ENCODE measurements at regions not wholly inside any gene's neighbourhood (a gene's known extent, or its start where the extent isn't known, plus 50 kb on each side); places are given as distances from the start of the nearest gene placed in this dataset.

- H3K9me3 ChIP-seq (ENCODE audit: control insufficient read depth, low read depth, low read length) = no peaks in the 10 kb centered on the region
- no peak for DNase-seq
- WGBS (ENCODE audit: insufficient coverage, low lambda C conversion rate) = 85% methylated on average over 3 of the region's 3 CpGs
- H3K4me1 ChIP-seq (ENCODE audit: control insufficient read depth, insufficient read depth, low read length) = no peaks in the 10 kb centered on the region
- no peak overlapping the region for H3K27ac ChIP-seq (ENCODE audit: low read length)
- H3K4me3 ChIP-seq (ENCODE audit: low read length) = no peak overlapping the region
- H3K36me3 ChIP-seq (ENCODE audit: control insufficient read depth, insufficient read depth, low read length) = no peaks in the 10 kb centered on the region
- no peaks in the 10 kb centered on the region for H3K27me3 ChIP-seq (ENCODE audit: control insufficient read depth, insufficient read depth, low read length)
These were observed 421.8 kb upstream of the MCTP2 start for GRCh38 chr15:93809516-93809915.

- Histone ChIP-seq H3K4me1 (ENCODE audit: control insufficient read depth, insufficient read depth, low read length) (no peaks in the 10 kb centered on the region), H3K27me3 (ENCODE audit: control insufficient read depth, insufficient read depth, low read length) (no peaks in the 10 kb centered on the region), H3K36me3 (ENCODE audit: control insufficient read depth, insufficient read depth, low read length) (no peaks in the 10 kb centered on the region), H3K9me3 (ENCODE audit: control insufficient read depth, low read depth, low read length) (no peaks in the 10 kb centered on the region), H3K27ac (ENCODE audit: low read length) (no peak overlapping the region), H3K4me3 (ENCODE audit: low read length) (no peak overlapping the region)
- no CpG with 5 or more reads among the region's 31 CpGs for WGBS (ENCODE audit: insufficient coverage, low lambda C conversion rate)
- no peak for DNase-seq
These were observed 427.8 kb upstream of the MCTP2 start for GRCh38 chr15:93803421-93804152.

GRCh38 chr15:93801206-93801605, 430.2 kb upstream of the MCTP2 start:
- Histone ChIP-seq H3K9me3 (ENCODE audit: control insufficient read depth, low read depth, low read length) (no peaks in the 10 kb centered on the region), H3K4me1 (ENCODE audit: control insufficient read depth, insufficient read depth, low read length) (no peaks in the 10 kb centered on the region), H3K36me3 (ENCODE audit: control insufficient read depth, insufficient read depth, low read length) (no peaks in the 10 kb centered on the region), H3K4me3 (ENCODE audit: low read length) (no peak overlapping the region), H3K27ac (ENCODE audit: low read length) (no peak overlapping the region), H3K27me3 (ENCODE audit: control insufficient read depth, insufficient read depth, low read length) (no peaks in the 10 kb centered on the region)
- DNase-seq = no peak

- DNase-seq = no peak
- no CpG with 5 or more reads among the region's 2 CpGs for WGBS (ENCODE audit: insufficient coverage, low lambda C conversion rate)
- Histone ChIP-seq H3K27me3 (ENCODE audit: control insufficient read depth, insufficient read depth, low read length) (no peaks in the 10 kb centered on the region), H3K9me3 (ENCODE audit: control insufficient read depth, low read depth, low read length) (no peaks in the 10 kb centered on the region), H3K36me3 (ENCODE audit: control insufficient read depth, insufficient read depth, low read length) (no peaks in the 10 kb centered on the region), H3K4me1 (ENCODE audit: control insufficient read depth, insufficient read depth, low read length) (no peaks in the 10 kb centered on the region), H3K4me3 (ENCODE audit: low read length) (no peak overlapping the region), H3K27ac (ENCODE audit: low read length) (no peak overlapping the region)
These were observed 430.6 kb upstream of the MCTP2 start for GRCh38 chr15:93800805-93801204.

GRCh38 chr15:93789441-93789840, 441.9 kb upstream of the MCTP2 start:
- no peaks in the 10 kb centered on the region for H3K4me1 ChIP-seq (ENCODE audit: control insufficient read depth, insufficient read depth, low read length)
- no peaks in the 10 kb centered on the region for H3K9me3 ChIP-seq (ENCODE audit: control insufficient read depth, low read depth, low read length)
- no peaks in the 10 kb centered on the region for H3K27me3 ChIP-seq (ENCODE audit: control insufficient read depth, insufficient read depth, low read length)
- no peak for DNase-seq
- H3K36me3 ChIP-seq (ENCODE audit: control insufficient read depth, insufficient read depth, low read length) = no peaks in the 10 kb centered on the region
- no peak overlapping the region for H3K27ac ChIP-seq (ENCODE audit: low read length)
- no peak overlapping the region for H3K4me3 ChIP-seq (ENCODE audit: low read length)
- WGBS (ENCODE audit: insufficient coverage, low lambda C conversion rate) = 100% methylated on average over 1 of the region's 2 CpGs

GRCh38 chr15:93780073-93780472, 451.3 kb upstream of the MCTP2 start:
- DNase-seq = no peak
- 100% methylated on average over 1 of the region's 4 CpGs for WGBS (ENCODE audit: insufficient coverage, low lambda C conversion rate)
- no peaks in the 10 kb centered on the region for H3K27me3 ChIP-seq (ENCODE audit: control insufficient read depth, insufficient read depth, low read length)
- no peak overlapping the region for H3K27ac ChIP-seq (ENCODE audit: low read length)
- no peak overlapping the region for H3K4me3 ChIP-seq (ENCODE audit: low read length)
- H3K36me3 ChIP-seq (ENCODE audit: control insufficient read depth, insufficient read depth, low read length) = no peaks in the 10 kb centered on the region
- H3K9me3 ChIP-seq (ENCODE audit: control insufficient read depth, low read depth, low read length) = no peaks in the 10 kb centered on the region
- no peaks in the 10 kb centered on the region for H3K4me1 ChIP-seq (ENCODE audit: control insufficient read depth, insufficient read depth, low read length)

- Histone ChIP-seq H3K36me3 (ENCODE audit: control insufficient read depth, insufficient read depth, low read length) (no peaks in the 10 kb centered on the region), H3K27ac (ENCODE audit: low read length) (no peak overlapping the region), H3K9me3 (ENCODE audit: control insufficient read depth, low read depth, low read length) (no peaks in the 10 kb centered on the region), H3K4me3 (ENCODE audit: low read length) (no peak overlapping the region), H3K4me1 (ENCODE audit: control insufficient read depth, insufficient read depth, low read length) (no peaks in the 10 kb centered on the region), H3K27me3 (ENCODE audit: control insufficient read depth, insufficient read depth, low read length) (no peaks in the 10 kb centered on the region)
- 80% methylated on average over 1 of the region's 4 CpGs for WGBS (ENCODE audit: insufficient coverage, low lambda C conversion rate)
- DNase-seq = no peak
These were observed 452.0 kb upstream of the MCTP2 start for GRCh38 chr15:93779341-93779740.

GRCh38 chr15:93771196-93772030, 459.9 kb upstream of the MCTP2 start:
- no peaks in the 10 kb centered on the region for H3K36me3 ChIP-seq (ENCODE audit: control insufficient read depth, insufficient read depth, low read length)
- 75% methylated on average over 2 of the region's 4 CpGs for WGBS (ENCODE audit: insufficient coverage, low lambda C conversion rate)
- no peak overlapping the region for H3K4me3 ChIP-seq (ENCODE audit: low read length)
- no peaks in the 10 kb centered on the region for H3K9me3 ChIP-seq (ENCODE audit: control insufficient read depth, low read depth, low read length)
- DNase-seq = no peak
- no peaks in the 10 kb centered on the region for H3K27me3 ChIP-seq (ENCODE audit: control insufficient read depth, insufficient read depth, low read length)
- no peaks in the 10 kb centered on the region for H3K4me1 ChIP-seq (ENCODE audit: control insufficient read depth, insufficient read depth, low read length)
- H3K27ac ChIP-seq (ENCODE audit: low read length) = no peak overlapping the region

- Histone ChIP-seq H3K27ac (ENCODE audit: low read length) (no peak overlapping the region), H3K36me3 (ENCODE audit: control insufficient read depth, insufficient read depth, low read length) (no peaks in the 10 kb centered on the region), H3K4me1 (ENCODE audit: control insufficient read depth, insufficient read depth, low read length) (no peaks in the 10 kb centered on the region), H3K27me3 (ENCODE audit: control insufficient read depth, insufficient read depth, low read length) (no peaks in the 10 kb centered on the region), H3K9me3 (ENCODE audit: control insufficient read depth, low read depth, low read length) (no peaks in the 10 kb centered on the region), H3K4me3 (ENCODE audit: low read length) (no peak overlapping the region)
- no CpG with 5 or more reads among the region's 1 CpG for WGBS (ENCODE audit: insufficient coverage, low lambda C conversion rate)
- DNase-seq = no peak
These were observed 460.6 kb upstream of the MCTP2 start for GRCh38 chr15:93770788-93771187.

- WGBS (ENCODE audit: insufficient coverage, low lambda C conversion rate) = no CpG with 5 or more reads among the region's 3 CpGs
- H3K27me3 ChIP-seq (ENCODE audit: control insufficient read depth, insufficient read depth, low read length) = no peaks in the 10 kb centered on the region
- no peaks in the 10 kb centered on the region for H3K9me3 ChIP-seq (ENCODE audit: control insufficient read depth, low read depth, low read length)
- H3K4me1 ChIP-seq (ENCODE audit: control insufficient read depth, insufficient read depth, low read length) = no peaks in the 10 kb centered on the region
- H3K36me3 ChIP-seq (ENCODE audit: control insufficient read depth, insufficient read depth, low read length) = no peaks in the 10 kb centered on the region
- no peak overlapping the region for H3K4me3 ChIP-seq (ENCODE audit: low read length)
- H3K27ac ChIP-seq (ENCODE audit: low read length) = no peak overlapping the region
- DNase-seq = no peak
These were observed 469.3 kb upstream of the MCTP2 start for GRCh38 chr15:93762036-93762435.
